HEK293T (cell line): ENCODE measurements at regions not wholly inside any gene's neighbourhood (a gene's known extent, or its start where the extent isn't known, plus 50 kb on each side); places are given as distances from the start of the nearest gene placed in this dataset.

Experiments used
- CTCF ChIA-PET: fragments of 350-600 bp; formaldehyde crosslinking; extraction: SDS; loops from one replicate; lab custom pipeline; 2021; ENCODE audit warnings: antibody characterized with exemption, inconsistent platforms; lab: Yijun Ruan, JAX
- POLR2A ChIA-PET: fragments of 350-600 bp; formaldehyde crosslinking; extraction: SDS; loops from one replicate; lab custom pipeline; 2020; ENCODE audit warnings: antibody characterized with exemption, inconsistent platforms; lab: Yijun Ruan, JAX
- DNase-seq: peaks from one replicate; pipeline ENCODE4 v3.0.0; 2012; ENCODE audit warnings: mixed read lengths; ENCODE audit errors: extremely low spot score
- ARNT ChIP-seq: fragments of 450-650 bp; IDR thresholded peaks from 2 replicates; pipeline ENCODE4 v1.6.1; 2017; ENCODE audit warnings: mild to moderate bottlenecking
- BHLHE40 ChIP-seq: fragments of 450-650 bp; IDR thresholded peaks from 2 replicates; pipeline ENCODE4 v1.6.1; 2016; ENCODE audit warnings: mild to moderate bottlenecking, moderate library complexity, borderline replicate concordance
- CTBP1 ChIP-seq: fragments of 450-650 bp; IDR thresholded peaks from 2 replicates; pipeline ENCODE4 v1.6.1; 2016; ENCODE audit warnings: borderline replicate concordance
- ELF4 ChIP-seq: fragments of 450-650 bp; IDR thresholded peaks from 2 replicates; pipeline ENCODE4 v1.6.1; 2017; ENCODE audit warnings: antibody characterized with exemption
- FOXA1 ChIP-seq: fragments of 450-650 bp; IDR thresholded peaks from 2 replicates; pipeline ENCODE4 v1.6.1; 2016; ENCODE audit warnings: mild to moderate bottlenecking
- FOXK2 ChIP-seq: fragments of 450-650 bp; IDR thresholded peaks from 2 replicates; pipeline ENCODE4 v1.6.1; 2016; ENCODE audit warnings: mild to moderate bottlenecking
- FOXM1 ChIP-seq: fragments of 450-650 bp; IDR thresholded peaks from 2 replicates; pipeline ENCODE4 v1.6.1; 2017; ENCODE audit warnings: mild to moderate bottlenecking, borderline replicate concordance
- HDGF ChIP-seq: fragments of 450-650 bp; IDR thresholded peaks from 2 replicates; pipeline ENCODE4 v1.6.1; 2017; ENCODE audit warnings: antibody characterized with exemption, borderline replicate concordance
- L3MBTL2 ChIP-seq: fragments of 450-650 bp; conservative IDR thresholded peaks from 2 replicates; pipeline ENCODE4 v1.6.1; 2016; ENCODE audit warnings: mild to moderate bottlenecking
- LEF1 ChIP-seq: fragments of 450-650 bp; IDR thresholded peaks from 2 replicates; pipeline ENCODE4 v1.6.1; 2017; ENCODE audit warnings: mild to moderate bottlenecking, borderline replicate concordance
- NFRKB ChIP-seq: fragments of 450-650 bp; IDR thresholded peaks from 2 replicates; pipeline ENCODE4 v1.6.1; 2016; ENCODE audit warnings: mild to moderate bottlenecking, moderate library complexity
- SP1 ChIP-seq: fragments of 450-650 bp; IDR thresholded peaks from 2 replicates; pipeline ENCODE4 v1.6.1; 2017
- SUZ12 ChIP-seq: fragments of 450-650 bp; IDR thresholded peaks from 2 replicates; pipeline ENCODE4 v1.6.1; 2016; ENCODE audit warnings: mild to moderate bottlenecking
- TARDBP ChIP-seq: fragments of 450-650 bp; IDR thresholded peaks from 2 replicates; pipeline ENCODE4 v1.6.1; 2016
- ZNF384 ChIP-seq: fragments of 450-650 bp; IDR thresholded peaks from 2 replicates; pipeline ENCODE4 v1.6.1; 2016
- TF ChIP-seq, protein P1 (sequence below): fragments of 450-650 bp; IDR thresholded peaks from 2 replicates; pipeline ENCODE4 v1.6.1; 2016

DNA sequence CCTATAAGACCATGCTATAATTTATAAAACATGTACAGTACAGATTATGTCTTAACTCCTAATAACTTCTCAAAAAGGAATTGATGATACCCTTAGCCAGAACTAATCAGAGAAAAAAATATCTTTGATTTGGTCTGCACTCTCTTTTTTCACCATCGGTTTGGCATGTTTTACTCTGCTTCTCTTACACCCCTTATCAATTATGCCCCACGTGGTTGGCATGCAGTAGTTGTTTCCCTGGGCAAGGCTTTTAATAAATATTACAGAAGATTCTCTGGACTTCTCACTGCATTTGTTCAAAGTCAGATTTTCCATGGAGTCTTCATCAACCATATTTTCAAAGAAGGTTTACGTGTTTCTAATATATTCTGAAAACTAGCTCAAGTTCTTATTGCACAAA lies 167.4 kb upstream of the LRIG3 start:
- CTCF ChIA-PET = no interaction called here
- no peak for TF ChIP-seq CTBP1
- TF ChIP-seq BHLHE40 = no peak
- TF ChIP-seq SUZ12 = no peak
- no peak for TF ChIP-seq FOXM1
- no peak for TF ChIP-seq LEF1
- TF ChIP-seq TARDBP = no peak
- TF ChIP-seq HDGF = no peak
- TF ChIP-seq FOXA1 = no peak
- TF ChIP-seq SP1 = no peak
- no peak for TF ChIP-seq NFRKB
- TF ChIP-seq, protein P1, sequence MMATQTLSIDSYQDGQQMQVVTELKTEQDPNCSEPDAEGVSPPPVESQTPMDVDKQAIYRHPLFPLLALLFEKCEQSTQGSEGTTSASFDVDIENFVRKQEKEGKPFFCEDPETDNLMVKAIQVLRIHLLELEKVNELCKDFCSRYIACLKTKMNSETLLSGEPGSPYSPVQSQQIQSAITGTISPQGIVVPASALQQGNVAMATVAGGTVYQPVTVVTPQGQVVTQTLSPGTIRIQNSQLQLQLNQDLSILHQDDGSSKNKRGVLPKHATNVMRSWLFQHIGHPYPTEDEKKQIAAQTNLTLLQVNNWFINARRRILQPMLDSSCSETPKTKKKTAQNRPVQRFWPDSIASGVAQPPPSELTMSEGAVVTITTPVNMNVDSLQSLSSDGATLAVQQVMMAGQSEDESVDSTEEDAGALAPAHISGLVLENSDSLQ = no peak
- TF ChIP-seq ELF4 = no peak
- no peak for TF ChIP-seq L3MBTL2
- no peak for TF ChIP-seq FOXK2
- no peak for TF ChIP-seq ZNF384
- no peak for TF ChIP-seq ARNT
- no peak for DNase-seq
- POLR2A ChIA-PET = no interaction called here

DNA sequence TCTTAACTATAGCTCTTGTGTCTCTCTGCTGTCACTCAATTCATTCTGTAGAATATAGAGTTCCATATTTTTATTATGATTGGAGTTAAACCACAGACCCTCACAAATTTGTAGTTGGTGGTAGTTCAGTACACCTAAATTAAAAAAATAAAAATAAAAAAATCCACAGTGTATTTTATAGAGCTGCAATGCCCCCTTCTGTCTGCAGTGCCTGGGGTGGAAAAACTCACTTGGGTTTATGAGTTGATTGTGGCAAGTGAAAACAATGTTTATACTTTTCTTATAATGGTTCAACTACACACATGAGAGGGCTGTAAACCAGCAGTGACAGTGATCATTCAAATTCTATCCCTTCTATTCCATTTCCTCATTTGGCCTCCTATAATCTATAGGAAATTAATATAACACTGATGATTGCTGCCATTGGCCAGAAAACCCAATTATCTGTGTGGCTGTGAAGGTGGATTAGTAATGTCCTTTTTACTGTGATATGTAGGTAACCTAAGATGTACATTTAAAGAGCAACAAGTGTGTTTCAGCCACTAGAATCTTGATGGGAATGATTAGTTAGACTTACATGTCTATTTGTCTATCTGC lies 166.9 kb upstream of the LRIG3 start:
- TF ChIP-seq FOXM1 (no peak), TARDBP (no peak), BHLHE40 (no peak), ELF4 (no peak), L3MBTL2 (no peak), HDGF (no peak), ZNF384 (peak; percentile 67), ARNT (no peak)
- CTCF ChIA-PET = interaction anchor here (1.5 kb wide), 1 partner anchor 547 kb away, joined by 8 read pairs; no protein-coding TSS in a partner anchor
- POLR2A ChIA-PET = no interaction called here
- DNase-seq = no peak

DNA sequence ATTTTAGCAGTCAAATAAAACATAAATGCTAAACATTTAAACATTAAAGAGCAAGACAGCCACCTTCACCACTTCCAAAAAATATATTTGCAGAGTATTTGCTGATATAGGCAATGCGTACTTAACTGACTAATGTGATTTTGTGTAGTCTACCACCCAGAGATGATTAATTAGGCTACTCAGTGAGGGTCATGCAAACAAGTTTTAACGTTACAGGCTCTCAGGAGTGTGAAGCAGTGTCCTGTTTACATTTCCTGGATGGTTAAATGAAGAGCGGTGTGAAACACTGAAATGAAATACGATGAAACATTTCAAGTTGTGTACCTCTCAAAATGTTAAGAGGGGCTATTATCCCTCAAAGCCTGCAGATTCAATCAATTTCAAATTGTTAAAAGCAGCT lies 165.8 kb upstream of the LRIG3 start:
- ChIA-PET CTCF (interaction anchor here (1.5 kb wide), 1 partner anchor 546 kb away, joined by 8 read pairs; no protein-coding TSS in a partner anchor), POLR2A (no interaction called here)
- no peak for DNase-seq
- no peak for TF ChIP-seq FOXA1
- no peak for TF ChIP-seq SP1
- TF ChIP-seq HDGF = no peak
- TF ChIP-seq, protein P1 = no peak
- TF ChIP-seq NFRKB = no peak
- no peak for TF ChIP-seq TARDBP
- TF ChIP-seq L3MBTL2 = no peak
- TF ChIP-seq ARNT = no peak
- TF ChIP-seq FOXK2 = no peak
- no peak for TF ChIP-seq FOXM1
- TF ChIP-seq LEF1 = no peak
- TF ChIP-seq CTBP1 = no peak
- no peak for TF ChIP-seq ZNF384

DNA sequence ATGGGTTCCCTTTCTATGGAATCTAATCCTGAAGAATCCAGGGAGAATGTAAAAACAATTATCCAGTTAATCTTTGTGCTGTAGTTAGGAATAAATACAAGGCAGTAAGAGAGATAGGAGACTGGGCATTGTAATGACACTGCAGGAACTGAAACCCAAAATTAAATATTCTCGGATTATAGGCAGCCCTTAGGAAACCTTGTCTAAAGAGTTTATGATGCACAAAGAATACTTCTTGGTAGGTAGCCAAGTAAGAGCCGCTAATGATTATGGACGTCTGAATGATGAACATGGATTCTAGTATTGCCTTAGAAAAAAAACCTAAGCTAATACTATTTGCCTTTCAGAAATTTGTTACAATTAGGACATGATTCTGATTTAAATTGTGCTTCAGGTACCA lies 165.4 kb upstream of the LRIG3 start:
- TF ChIP-seq FOXA1 (no peak), NFRKB (no peak), L3MBTL2 (no peak), HDGF (no peak), SUZ12 (no peak), ELF4 (no peak), FOXK2 (no peak), BHLHE40 (no peak), CTBP1 (no peak), TARDBP (no peak), FOXM1 (no peak), ARNT (no peak), ZNF384 (no peak), LEF1 (no peak), SP1 (no peak)
- TF ChIP-seq, protein P1 = no peak
- ChIA-PET CTCF (no interaction called here), POLR2A (no interaction called here)
- no peak for DNase-seq

- TF ChIP-seq SUZ12 (no peak), ELF4 (no peak), HDGF (no peak), FOXK2 (no peak), SP1 (no peak), CTBP1 (no peak), FOXM1 (no peak), BHLHE40 (no peak), L3MBTL2 (no peak), FOXA1 (no peak), ARNT (no peak), ZNF384 (no peak), LEF1 (no peak), NFRKB (no peak), TARDBP (no peak)
- TF ChIP-seq, protein P1 = no peak
- peak; percentile 17 for DNase-seq
- ChIA-PET CTCF (interaction anchor here (1.2 kb wide), 1 partner anchor 544 kb away, joined by 4 read pairs; no protein-coding TSS in a partner anchor), POLR2A (interaction anchor here (0.6 kb wide), 1 partner anchor 164 kb away, joined by 3 read pairs; the partner anchor contains the start of gene LRIG3)
Observed at GRCh38 chr12:59084511-59085375, 164.4 kb upstream of the LRIG3 start.
